H9 (cell line): ENCODE measurements at regions not wholly inside any gene's neighbourhood (a gene's known extent, or its start where the extent isn't known, plus 50 kb on each side); places are given as distances from the start of the nearest gene placed in this dataset.
A peak's percentile ranks its signal among the peaks of the same experiment; 100 is the strongest.

Experiments
- DNase-seq: peaks from one replicate; pipeline ENCODE4 v3.0.0-alpha.2; 2017
- H2AFZ ChIP-seq: one replicate; pipeline ENCODE4 v1.6.1; 2013; ENCODE audit warnings: mild to moderate bottlenecking, low read length, control low read depth, moderate library complexity
- H2AK5ac ChIP-seq: 2 replicates; pipeline ENCODE4 v1.6.1; 2013; ENCODE audit warnings: low read length, control low read depth, mixed read lengths; ENCODE audit not compliant: insufficient read length
- H2BK120ac ChIP-seq: one replicate; pipeline ENCODE4 v1.6.1; 2013; ENCODE audit warnings: low read depth, mild to moderate bottlenecking, low read length, control low read depth, inconsistent platforms; ENCODE audit not compliant: poor library complexity, severe bottlenecking
- H2BK12ac ChIP-seq: 2 replicates; pipeline ENCODE4 v1.6.1; 2013; ENCODE audit warnings: low read length, control low read depth, mixed read lengths, low read depth; ENCODE audit not compliant: insufficient read length
- H2BK15ac ChIP-seq: 2 replicates; pipeline ENCODE4 v1.6.1; 2013; ENCODE audit warnings: low read depth, low read length, control low read depth
- H2BK20ac ChIP-seq: one replicate; pipeline ENCODE4 v1.6.1; 2013; ENCODE audit warnings: low read depth, mild to moderate bottlenecking, low read length, control low read depth, inconsistent platforms; ENCODE audit not compliant: poor library complexity, severe bottlenecking
- H2BK5ac ChIP-seq: 2 replicates; pipeline ENCODE4 v1.6.1; 2013; ENCODE audit warnings: low read length, control low read depth, mixed read lengths; ENCODE audit not compliant: insufficient read length
- H3K14ac ChIP-seq: 2 replicates; pipeline ENCODE4 v1.6.1; 2013; ENCODE audit warnings: low read length, control low read depth; ENCODE audit not compliant: insufficient read depth
- H3K18ac ChIP-seq: 2 replicates; pipeline ENCODE4 v1.6.1; 2013; ENCODE audit warnings: low read depth, mild to moderate bottlenecking, mixed read lengths, low read length, control low read depth; ENCODE audit not compliant: insufficient read length
- H3K23ac ChIP-seq: 2 replicates; pipeline ENCODE4 v1.6.1; 2013; ENCODE audit warnings: low read length, control low read depth, mixed read lengths, low read depth; ENCODE audit not compliant: insufficient read length
- H3K23me2 ChIP-seq: 2 replicates; pipeline ENCODE4 v1.6.1; 2013; ENCODE audit warnings: low read depth, mild to moderate bottlenecking, mixed read lengths, low read length, control low read depth; ENCODE audit not compliant: insufficient read length, poor library complexity, severe bottlenecking
- H3K27ac ChIP-seq: 2 replicates; pipeline ENCODE4 v1.5.1; 2013; ENCODE audit warnings: low read length, control low read depth, mixed read lengths, low read depth; ENCODE audit not compliant: insufficient read length
- H3K27me3 ChIP-seq: 2 replicates; pipeline ENCODE4 v1.6.1; 2013; ENCODE audit warnings: low read length, control low read depth, inconsistent platforms; ENCODE audit not compliant: insufficient read depth
- H3K4ac ChIP-seq: 2 replicates; pipeline ENCODE4 v1.6.1; 2013; ENCODE audit warnings: low read depth, mild to moderate bottlenecking, control low read depth, inconsistent platforms, low read length, moderate library complexity
- H3K4me1 ChIP-seq: 2 replicates; pipeline ENCODE4 v1.6.1; 2013; ENCODE audit warnings: low read length, control low read depth, inconsistent platforms; ENCODE audit not compliant: insufficient read depth
- H3K4me2 ChIP-seq: 2 replicates; pipeline ENCODE4 v1.6.1; 2013; ENCODE audit warnings: low read length, control low read depth, mixed read lengths; ENCODE audit not compliant: insufficient read length, insufficient read depth
- H3K56ac ChIP-seq: 2 replicates; pipeline ENCODE4 v1.6.1; 2013; ENCODE audit warnings: low read depth, mild to moderate bottlenecking, mixed read lengths, low read length, control low read depth; ENCODE audit not compliant: insufficient read length
- H3K79me1 ChIP-seq: 2 replicates; pipeline ENCODE4 v1.6.1; 2013; ENCODE audit warnings: low read depth, mild to moderate bottlenecking, moderate library complexity, low read length, control low read depth, inconsistent platforms; ENCODE audit not compliant: insufficient read depth, poor library complexity, severe bottlenecking
- H3K79me2 ChIP-seq: 2 replicates; pipeline ENCODE4 v1.6.1; 2013; ENCODE audit warnings: low read length, control low read depth, inconsistent platforms; ENCODE audit not compliant: insufficient read depth
- H3K9ac ChIP-seq: 2 replicates; pipeline ENCODE4 v1.6.1; 2013; ENCODE audit warnings: low read length, control low read depth, mixed read lengths; ENCODE audit not compliant: insufficient read length; ENCODE audit errors: extremely low read depth
- H3K9me3 ChIP-seq: one replicate; pipeline ENCODE4 v1.6.1; 2013; ENCODE audit warnings: low read depth, low read length, inconsistent platforms; ENCODE audit not compliant: control insufficient read depth
- H3T11ph ChIP-seq: one replicate; pipeline ENCODE4 v1.6.1; 2013; ENCODE audit warnings: mild to moderate bottlenecking, low read length, control low read depth, inconsistent platforms
- H4K20me1 ChIP-seq: one replicate; pipeline ENCODE4 v1.6.1; 2013; ENCODE audit not compliant: control insufficient read depth, insufficient read length, insufficient read depth
- H4K5ac ChIP-seq: 2 replicates; pipeline ENCODE4 v1.6.1; 2013; ENCODE audit warnings: low read depth, mild to moderate bottlenecking, mixed read lengths, low read length, control low read depth; ENCODE audit not compliant: insufficient read length
- H4K8ac ChIP-seq: replicated peaks from 2 replicates; pipeline ENCODE4 v1.6.1; 2013; ENCODE audit warnings: low read length, control low read depth, mixed read lengths, low read depth; ENCODE audit not compliant: insufficient read length
- H4K91ac ChIP-seq: 2 replicates; pipeline ENCODE4 v1.6.1; 2013; ENCODE audit warnings: low read depth, mild to moderate bottlenecking, moderate library complexity, mixed read lengths, low read length, control low read depth; ENCODE audit not compliant: insufficient read length
- H3K27ac Mint-ChIP-seq, 3 experiments: 2 replicates in 2 of 3; 3 replicates in 1 of 3; pipeline ENCODE4 v1.8.0; 2020 to 2021; ENCODE audit warnings: mixed read lengths in 3 of 3, mild to moderate bottlenecking in 1 of 3, moderate library complexity in 1 of 3
- H3K27me3 Mint-ChIP-seq: 2 replicates; pipeline ENCODE4 v1.8.0; 2021; ENCODE audit warnings: low read depth, mild to moderate bottlenecking, moderate library complexity, mixed read lengths
- H3K36me3 Mint-ChIP-seq, 3 experiments: 2 replicates in 2 of 3; 3 replicates in 1 of 3; pipeline ENCODE4 v1.8.0; 2020 to 2021; ENCODE audit warnings: low read depth in 3 of 3, mixed read lengths in 3 of 3; ENCODE audit not compliant: insufficient read depth in 1 of 3
- H3K4me1 Mint-ChIP-seq, 2 experiments: 2 replicates each; pipeline ENCODE4 v1.8.0; 2020; ENCODE audit warnings: mixed read lengths in 2 of 2
- H3K4me3 Mint-ChIP-seq, 2 experiments: 2 replicates in 1 of 2; 3 replicates in 1 of 2; pipeline ENCODE4 v1.8.0; 2020 to 2021; ENCODE audit warnings: mild to moderate bottlenecking in 2 of 2, mixed read lengths in 2 of 2, moderate library complexity in 1 of 2
- H3K9me3 Mint-ChIP-seq, 2 experiments: 2 replicates in 1 of 2; 3 replicates in 1 of 2; pipeline ENCODE4 v1.8.0; 2020; ENCODE audit warnings: mild to moderate bottlenecking in 2 of 2, mixed read lengths in 2 of 2, moderate library complexity in 1 of 2
- WGBS: extraction: QIAGEN DNeasy Blood & Tissue Kit; methylation state at CpG from one replicate; pipeline ENCODE4 v1.1.7; 2013; ENCODE audit warnings: missing lambda C conversion rate, low lambda C conversion rate, mixed read lengths; ENCODE audit not compliant: insufficient read length; ENCODE audit errors: extremely low coverage; 5-methylcytosine and 5-hydroxymethylcytosine counted together
- TF ChIP-seq, protein P1 (sequence below): fragments of 200-600 bp; sonication (generic); conservative IDR thresholded peaks from 3 replicates; pipeline ENCODE4 v1.8.0; 2021; ENCODE audit warnings: antibody characterized with exemption, mild to moderate bottlenecking

DNA sequence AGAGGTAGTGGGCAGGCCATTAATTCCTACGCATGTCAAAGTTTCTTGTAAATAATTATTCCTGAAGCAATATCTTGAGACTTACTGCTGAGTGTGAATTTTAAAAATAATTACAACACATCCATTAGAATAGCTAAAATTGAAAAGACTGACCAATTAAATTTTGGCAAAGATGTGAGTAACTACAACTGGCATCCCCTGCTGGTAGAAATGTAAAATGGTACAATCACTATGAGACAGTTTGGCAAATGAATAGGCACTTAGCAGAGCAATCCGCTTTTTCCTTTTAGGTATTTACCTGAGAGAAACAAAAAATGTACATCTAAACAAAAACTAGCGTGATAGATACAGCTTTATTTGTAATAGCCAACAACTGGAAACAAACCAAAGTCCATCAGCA lies 798.9 kb downstream of the BRINP3 start:
- H3K36me3 Mint-ChIP-seq = no peaks in the 10 kb centered on the region
- DNase-seq = no peak
- no peaks in the 10 kb centered on the region for H3K9me3 Mint-ChIP-seq
- no peak overlapping the region for H3K14ac ChIP-seq
- no peaks in the 10 kb centered on the region for H3K9me3 ChIP-seq
- H3K4ac ChIP-seq = no peak overlapping the region
- no peaks in the 10 kb centered on the region for H3K4me1 Mint-ChIP-seq
- WGBS = no CpG with 5 or more reads among the region's 3 CpGs
- no peak overlapping the region for H2AK5ac ChIP-seq
- no peak overlapping the region for H3K9ac ChIP-seq
- no peak overlapping the region for H2BK120ac ChIP-seq
- no peak overlapping the region for H4K91ac ChIP-seq
- no peaks in the 10 kb centered on the region for H4K20me1 ChIP-seq
- no peak overlapping the region for H4K5ac ChIP-seq
- no peak overlapping the region for H3K4me2 ChIP-seq
- no peaks in the 10 kb centered on the region for H3K27me3 ChIP-seq
- no peaks in the 10 kb centered on the region for H3K4me1 ChIP-seq
- no peak overlapping the region for H2BK20ac ChIP-seq
- no peak overlapping the region for H2BK15ac ChIP-seq
- no peak overlapping the region for H4K8ac ChIP-seq
- H3K18ac ChIP-seq = no peak overlapping the region
- TF ChIP-seq, protein P1, sequence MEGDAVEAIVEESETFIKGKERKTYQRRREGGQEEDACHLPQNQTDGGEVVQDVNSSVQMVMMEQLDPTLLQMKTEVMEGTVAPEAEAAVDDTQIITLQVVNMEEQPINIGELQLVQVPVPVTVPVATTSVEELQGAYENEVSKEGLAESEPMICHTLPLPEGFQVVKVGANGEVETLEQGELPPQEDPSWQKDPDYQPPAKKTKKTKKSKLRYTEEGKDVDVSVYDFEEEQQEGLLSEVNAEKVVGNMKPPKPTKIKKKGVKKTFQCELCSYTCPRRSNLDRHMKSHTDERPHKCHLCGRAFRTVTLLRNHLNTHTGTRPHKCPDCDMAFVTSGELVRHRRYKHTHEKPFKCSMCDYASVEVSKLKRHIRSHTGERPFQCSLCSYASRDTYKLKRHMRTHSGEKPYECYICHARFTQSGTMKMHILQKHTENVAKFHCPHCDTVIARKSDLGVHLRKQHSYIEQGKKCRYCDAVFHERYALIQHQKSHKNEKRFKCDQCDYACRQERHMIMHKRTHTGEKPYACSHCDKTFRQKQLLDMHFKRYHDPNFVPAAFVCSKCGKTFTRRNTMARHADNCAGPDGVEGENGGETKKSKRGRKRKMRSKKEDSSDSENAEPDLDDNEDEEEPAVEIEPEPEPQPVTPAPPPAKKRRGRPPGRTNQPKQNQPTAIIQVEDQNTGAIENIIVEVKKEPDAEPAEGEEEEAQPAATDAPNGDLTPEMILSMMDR = peak; percentile 70
- H3K23ac ChIP-seq = no peak overlapping the region
- H3K23me2 ChIP-seq = no peaks in the 10 kb centered on the region
- H2BK5ac ChIP-seq = no peak overlapping the region
- no peak overlapping the region for H3K56ac ChIP-seq
- H3K27ac ChIP-seq = no peak overlapping the region
- no peak overlapping the region for H2AFZ ChIP-seq
- no peaks in the 10 kb centered on the region for H3K79me1 ChIP-seq
- no peaks in the 10 kb centered on the region; the same call in 1 of the 2 replicates for H3K27me3 Mint-ChIP-seq
- H3T11ph ChIP-seq = no peak overlapping the region
- H3K27ac Mint-ChIP-seq = no peak overlapping the region
- H3K4me3 Mint-ChIP-seq = no peak overlapping the region
- H3K79me2 ChIP-seq = no peaks in the 10 kb centered on the region
- H2BK12ac ChIP-seq = no peak overlapping the region
